GM11168 (cell line): ENCODE measurements at regions not wholly inside any gene's neighbourhood (a gene's known extent, or its start where the extent isn't known, plus 50 kb on each side); places are given as distances from the start of the nearest gene placed in this dataset.
"Not testable (repeated sequence)": the region's sequence is repeated elsewhere in the genome, so short reads cannot be mapped to it uniquely, and the experiment has no call there.

ENCODE experiments used
- in situ Hi-C: fragments of 300-500 bp; cut with MboI; formaldehyde crosslinking; loops from one replicate; pipeline ENCODE4 v1.12.0; 2022; ENCODE audit warnings: low sequenced_read_pairs; ENCODE audit not compliant: unreplicated experiment

- in situ Hi-C loops, result no loop called here
Observed at GRCh38 chr3:188964957-188965356, 206.8 kb upstream of the TPRG1 start.

GRCh38 chr3:188972310-188972709, 199.5 kb upstream of the TPRG1 start:
- in situ Hi-C loops, result no loop called here

DNA sequence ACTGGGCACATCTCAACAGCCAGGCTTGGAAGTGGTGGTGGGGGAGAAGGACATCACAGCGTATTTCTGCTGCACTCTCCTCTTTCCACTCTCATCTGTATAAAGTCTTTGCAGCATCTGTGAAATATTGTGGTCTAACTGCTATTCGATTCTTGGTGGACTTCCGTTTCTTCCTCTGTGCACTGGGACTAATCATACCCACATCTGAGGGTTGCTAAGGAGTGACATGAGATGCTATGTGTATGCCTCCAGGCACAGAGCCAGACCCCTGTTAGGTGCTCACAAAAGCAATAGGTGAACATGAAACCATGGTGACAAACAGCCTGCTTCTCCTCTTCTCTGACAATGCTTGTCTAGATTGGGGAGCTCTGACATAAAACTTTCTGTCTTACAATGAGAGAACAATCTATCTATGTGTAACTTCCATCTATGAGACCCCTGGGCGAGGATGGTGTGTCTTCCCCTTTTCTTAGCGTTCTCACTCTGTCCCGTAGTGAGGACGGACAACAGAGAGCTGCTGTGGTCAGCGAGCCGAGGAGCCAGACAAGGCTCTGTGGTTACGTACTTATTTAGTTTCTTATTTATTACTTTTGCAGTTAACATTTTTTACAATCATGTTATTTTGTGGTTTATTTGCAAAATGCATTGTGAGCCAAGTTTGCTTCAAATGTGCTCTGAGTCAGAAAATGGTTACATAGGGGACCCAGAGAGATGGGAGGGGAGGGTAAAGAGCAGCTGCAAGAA, 196.7 kb upstream of the TPRG1 start:
- in situ Hi-C loops, result no loop called here

- in situ Hi-C loops, result no loop called here
Observed at GRCh38 chr3:188975600-188976314, 196.0 kb upstream of the TPRG1 start.

DNA sequence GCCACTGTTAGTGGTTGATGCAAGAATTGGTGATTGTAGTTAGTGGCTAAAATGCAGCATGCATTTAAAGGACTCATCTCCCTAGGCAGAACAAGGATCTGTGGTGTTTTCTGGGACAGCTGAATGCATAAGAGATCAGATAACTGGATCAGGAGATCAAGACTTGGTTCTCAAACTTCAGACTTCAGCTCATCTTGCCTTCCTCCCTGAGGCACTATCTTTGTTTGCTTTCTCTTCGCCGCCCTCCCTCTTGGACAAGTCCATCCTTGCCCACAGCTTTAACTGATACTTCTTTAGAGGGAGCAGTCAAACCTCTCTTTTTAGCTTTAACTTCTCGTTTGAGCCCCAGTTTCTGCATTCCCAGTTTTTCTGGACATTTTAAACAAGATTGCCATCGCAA, 195.4 kb upstream of the TPRG1 start:
- in situ Hi-C loops, result no loop called here

GRCh38 chr3:188978421-188979171, 193.2 kb upstream of the TPRG1 start:
- in situ Hi-C loops, result no loop called here

DNA sequence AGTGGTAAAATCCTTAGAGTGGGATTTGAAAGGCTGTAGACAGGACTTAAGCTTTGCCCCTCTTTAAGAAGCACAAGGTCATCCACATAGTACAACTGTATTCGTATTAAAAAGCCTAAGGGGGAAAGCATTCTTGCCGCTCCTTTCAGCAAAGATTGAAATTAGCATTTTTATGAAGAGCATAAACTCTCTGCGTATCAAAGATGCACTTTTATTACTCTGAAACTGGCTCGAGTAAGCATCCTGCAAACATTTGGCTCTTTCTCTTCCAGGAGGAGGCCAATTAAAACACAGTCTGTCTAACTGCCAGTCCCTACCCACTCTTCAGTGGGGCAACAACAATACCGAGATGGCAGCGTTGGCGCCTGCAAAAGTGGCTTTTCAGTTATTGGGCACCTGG, 192.5 kb upstream of the TPRG1 start:
- in situ Hi-C loops, result no loop called here

- in situ Hi-C loops, result no loop called here
Observed at GRCh38 chr3:188979669-188980310, 192.0 kb upstream of the TPRG1 start.

GRCh38 chr3:188993181-188993580, 178.6 kb upstream of the TPRG1 start:
- in situ Hi-C loops, result no loop called here

GRCh38 chr3:189001559-189001958, 170.2 kb upstream of the TPRG1 start:
- in situ Hi-C loops, result no loop called here

DNA sequence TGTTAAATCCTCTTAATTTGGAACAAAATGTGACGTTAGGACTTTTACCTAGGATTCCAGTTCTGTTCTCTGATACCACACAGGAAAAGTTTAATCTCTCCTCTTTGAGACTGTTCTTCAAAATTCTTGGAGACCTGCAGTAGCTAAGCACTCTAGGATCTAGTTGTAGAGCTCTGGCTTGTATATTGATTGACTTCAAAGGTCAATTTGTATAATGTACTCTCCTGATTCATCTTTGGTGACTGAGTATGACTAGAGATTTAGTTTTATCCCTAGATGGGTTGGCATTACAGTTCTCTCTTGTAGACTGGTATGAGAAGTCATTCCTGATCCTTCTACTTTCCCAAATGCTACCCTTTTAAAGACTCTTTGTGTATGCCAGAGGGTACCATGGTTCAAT, 168.4 kb upstream of the TPRG1 start:
- in situ Hi-C loops, result no loop called here

DNA sequence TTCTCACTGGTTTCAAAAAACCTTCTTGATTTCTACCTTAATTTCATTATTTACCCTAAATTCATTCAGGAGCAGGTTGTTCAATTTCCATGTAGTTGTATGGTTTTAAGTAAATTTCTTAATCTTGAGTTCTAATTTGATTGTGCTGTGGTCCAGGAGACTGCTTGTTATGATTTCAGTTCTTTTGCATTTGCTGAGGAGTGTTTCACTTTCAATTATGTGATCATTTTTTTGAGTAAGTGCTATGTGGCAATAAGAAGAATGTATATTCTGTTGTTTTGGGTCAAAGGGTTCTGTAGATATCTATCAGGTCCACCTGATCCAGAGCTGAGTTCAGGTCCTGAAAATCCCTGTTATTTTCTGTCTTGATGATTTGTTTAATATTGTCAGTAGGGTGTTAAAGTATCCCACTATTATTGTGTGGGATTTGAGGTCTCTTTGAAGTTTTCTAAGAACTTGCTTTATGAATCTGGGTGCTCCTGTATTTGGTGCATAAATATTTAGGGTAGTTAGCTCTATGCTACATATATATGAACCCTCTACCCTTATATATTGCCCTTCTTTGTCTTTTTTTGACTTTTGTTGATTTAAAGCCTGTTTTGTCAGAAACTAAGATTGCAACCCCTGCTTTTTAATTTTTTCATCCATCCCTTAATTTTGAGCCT, 158.4 kb upstream of the TPRG1 start:
- in situ Hi-C loops, result no loop called here

DNA sequence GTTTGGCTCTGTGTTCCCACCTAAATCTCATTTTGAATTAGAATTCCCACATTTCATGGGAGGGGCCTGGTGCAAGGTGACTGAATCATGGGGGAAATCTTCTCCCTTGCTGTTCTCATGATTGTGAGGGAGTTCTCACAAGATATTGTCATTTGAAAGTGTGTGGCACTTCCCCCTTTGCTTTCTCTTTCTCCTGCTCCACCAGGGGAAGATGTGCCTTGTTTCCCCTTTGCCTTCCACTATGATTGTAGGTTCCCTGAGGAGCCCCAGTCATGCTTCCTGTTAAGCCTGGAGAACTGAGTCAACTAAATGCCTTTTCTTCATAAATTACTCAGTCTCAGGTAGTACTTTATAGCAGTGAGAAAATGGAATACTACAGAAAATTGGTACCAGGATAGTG, 157.2 kb upstream of the TPRG1 start:
- in situ Hi-C loops, result no loop called here

DNA sequence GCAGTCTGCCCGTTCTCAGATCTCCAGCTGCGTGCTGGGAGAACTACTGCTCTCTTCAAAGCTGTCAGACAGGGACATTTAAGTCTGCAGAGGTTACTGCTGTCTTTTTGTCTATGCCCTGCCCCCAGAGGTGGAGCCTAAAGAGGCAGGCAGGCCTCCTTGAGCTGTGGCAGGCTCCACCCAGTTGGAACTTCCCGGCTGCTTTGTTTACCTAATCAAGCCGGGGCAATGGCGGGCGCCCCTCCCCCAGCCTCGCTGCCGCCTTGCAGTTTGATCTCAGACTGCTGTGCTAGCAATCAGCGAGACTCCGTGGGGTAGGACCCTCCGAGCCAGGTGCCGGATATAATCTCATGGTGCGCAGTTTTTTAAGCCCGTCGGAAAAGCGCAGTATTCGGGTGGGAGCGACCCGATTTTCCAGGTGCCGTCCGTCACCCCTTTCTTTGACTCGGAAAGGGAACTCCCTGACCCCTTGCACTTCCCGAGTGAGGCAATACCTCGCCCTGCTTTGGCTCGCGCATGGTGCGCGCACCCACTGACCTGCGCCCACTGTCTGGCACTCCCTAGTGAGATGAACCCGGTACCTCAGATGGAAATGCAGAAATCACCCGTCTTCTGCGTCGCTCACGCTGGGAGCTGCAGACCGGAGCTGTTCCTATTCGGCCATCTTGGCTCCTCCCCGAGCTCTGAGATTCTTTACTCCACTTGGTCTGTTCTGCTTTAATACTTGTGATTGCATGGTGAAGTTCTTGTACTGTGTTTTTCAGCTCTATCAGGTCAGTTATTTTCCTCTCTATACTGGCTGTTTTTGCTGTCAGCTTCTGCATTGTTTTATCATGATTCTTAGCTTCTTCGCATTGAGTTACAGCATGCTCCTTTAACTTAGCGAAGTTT, 148.9 kb upstream of the TPRG1 start:
- in situ Hi-C loops, result not testable (repeated sequence)

GRCh38 chr3:189025866-189026265, 145.9 kb upstream of the TPRG1 start:
- in situ Hi-C loops, result no loop called here

DNA sequence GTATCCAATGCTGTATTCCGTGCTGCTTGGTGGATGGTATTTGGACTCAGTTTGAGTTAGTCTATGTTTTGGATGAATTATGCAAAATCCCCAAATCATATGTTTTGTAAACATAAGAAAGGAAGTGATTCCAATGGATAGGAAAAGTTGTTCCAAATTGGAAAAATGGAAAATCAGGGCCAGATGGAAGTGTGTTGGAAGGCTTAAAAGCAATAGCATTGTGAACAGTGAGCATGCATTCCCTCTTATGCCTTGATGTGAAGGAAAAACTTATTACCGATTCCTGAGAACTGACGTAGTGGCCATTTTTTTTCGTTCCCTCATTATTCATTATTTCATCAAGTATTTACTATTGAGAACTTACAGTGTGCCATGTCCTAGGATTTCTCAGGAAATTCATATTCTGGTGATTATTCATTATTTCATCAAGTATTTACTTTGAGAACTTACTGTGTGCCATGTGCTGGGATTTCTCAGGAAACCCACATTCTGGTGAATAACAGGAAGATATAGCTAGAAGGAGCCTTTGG, 144.1 kb upstream of the TPRG1 start:
- in situ Hi-C loops, result no loop called here

DNA sequence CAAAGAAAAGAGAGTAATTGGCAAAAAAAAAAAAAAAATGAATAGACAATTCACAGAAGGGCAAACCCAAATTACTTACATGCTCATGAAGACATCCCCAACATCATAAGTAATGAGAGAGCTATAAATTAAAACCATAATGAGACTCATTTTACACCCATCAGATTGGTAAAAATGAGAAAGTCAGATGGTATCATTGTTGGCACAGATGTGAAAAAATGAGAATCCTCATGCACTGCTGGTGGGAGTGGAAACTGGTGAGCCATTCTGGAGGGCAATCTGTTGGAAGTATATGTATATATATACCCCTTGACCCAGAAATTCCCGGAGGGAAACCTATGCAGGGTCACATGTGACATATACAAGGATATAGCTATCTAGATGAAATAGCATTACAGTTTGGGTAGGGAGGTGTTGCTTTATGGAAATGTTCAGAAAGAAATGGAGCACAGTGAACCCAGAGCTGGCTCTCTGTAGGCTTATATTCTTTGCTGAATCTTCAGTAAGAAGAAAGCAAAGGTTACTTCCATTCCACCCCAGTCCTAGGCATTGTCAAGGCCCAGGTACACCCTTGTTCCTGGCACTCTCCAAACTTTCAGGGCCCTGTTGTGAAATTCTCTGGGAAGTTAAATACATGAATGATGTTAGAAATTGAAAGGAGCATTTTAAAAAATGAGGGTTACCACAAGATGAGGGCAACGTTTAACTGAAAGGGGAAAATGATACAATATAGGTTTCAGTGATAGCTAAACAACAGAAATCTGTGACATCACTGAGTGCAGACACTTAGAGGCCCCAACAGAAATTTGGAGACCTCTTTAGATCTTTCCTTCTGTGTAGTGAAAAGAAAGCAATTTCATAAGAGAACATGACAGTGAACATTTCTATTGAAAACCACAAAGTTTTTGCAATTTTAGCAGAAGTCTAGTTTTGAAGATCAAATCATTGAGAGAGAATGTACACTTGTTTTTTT, 132.7 kb upstream of the TPRG1 start:
- in situ Hi-C loops, result no loop called here
